Brain microvascular endothelial cell (primary cell): ENCODE measurements at regions not wholly inside any gene's neighbourhood (a gene's known extent, or its start where the extent isn't known, plus 50 kb on each side); places are given as distances from the start of the nearest gene placed in this dataset.

Experiments used
- DNase-seq: peaks from one replicate; pipeline ENCODE4 v3.0.0-alpha.2; 2020
- H3K27ac ChIP-seq: fragments of 250-450 bp; sonication (Bioruptor Pico); 2 replicates; pipeline ENCODE4 v1.5.1; 2020; ENCODE audit warnings: mild to moderate bottlenecking, moderate library complexity
- H3K27me3 ChIP-seq: fragments of 250-450 bp; sonication (Bioruptor Pico); replicated peaks from 2 replicates; pipeline ENCODE4 v1.5.1; 2020; ENCODE audit warnings: mild to moderate bottlenecking
- H3K36me3 ChIP-seq: fragments of 250-450 bp; sonication (Bioruptor Pico); replicated peaks from 2 replicates; pipeline ENCODE4 v1.5.1; 2020; ENCODE audit warnings: mild to moderate bottlenecking
- H3K4me3 ChIP-seq: 2 replicates; pipeline ENCODE4 v1.5.1; 2011; ENCODE audit warnings: low read depth, mild to moderate bottlenecking, control low read depth, low read length, moderate library complexity
- CTCF ChIP-seq: IDR thresholded peaks from 2 replicates; pipeline ENCODE4 v1.5.1; 2011; ENCODE audit warnings: low read depth, mild to moderate bottlenecking, moderate library complexity, low read length, control low read depth, inconsistent platforms; ENCODE audit errors: missing control alignments
- in situ Hi-C: cut with HindIII; loops from 2 replicates; pipeline ENCODE4 v1.10.0; 2017; ENCODE audit warnings: low sequenced_read_pairs, low pct_ligation_motif_present

DNA sequence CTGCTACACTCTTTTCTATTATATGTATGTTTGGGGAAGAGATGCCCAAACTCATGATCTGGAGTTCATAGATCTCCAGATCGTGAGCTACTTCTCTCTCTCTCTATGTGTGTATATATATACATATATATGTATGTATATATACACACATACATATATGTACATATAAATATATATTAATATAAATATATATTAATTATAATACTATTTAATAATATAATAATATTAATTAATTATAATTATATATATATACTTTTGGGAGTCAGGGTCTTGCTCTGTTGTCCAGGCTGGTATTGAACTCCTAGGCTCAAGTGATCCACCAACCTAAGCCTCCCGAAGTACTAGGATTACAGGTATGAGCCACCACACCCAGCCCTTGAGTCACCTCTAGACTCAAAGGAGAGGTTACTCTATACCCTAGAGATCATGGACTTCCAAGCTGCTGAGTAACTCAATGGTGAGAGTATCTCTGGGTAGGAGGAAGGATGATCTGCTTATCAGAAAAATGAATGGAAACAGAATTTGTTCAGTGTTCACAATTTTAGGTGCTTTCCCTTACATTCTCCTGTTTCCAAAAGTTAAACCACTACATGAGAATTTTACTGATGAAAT is 463.5 kb upstream of the TRIB2 start:
- in situ Hi-C loops, result no loop called here
- no peak for DNase-seq
- H3K4me3 ChIP-seq, result no peak overlapping the region
- H3K36me3 ChIP-seq, result no peaks in the 10 kb centered on the region
- TF ChIP-seq CTCF, result no peak
- H3K27me3 ChIP-seq, result no peaks in the 10 kb centered on the region
- H3K27ac ChIP-seq, result no peak overlapping the region

DNA sequence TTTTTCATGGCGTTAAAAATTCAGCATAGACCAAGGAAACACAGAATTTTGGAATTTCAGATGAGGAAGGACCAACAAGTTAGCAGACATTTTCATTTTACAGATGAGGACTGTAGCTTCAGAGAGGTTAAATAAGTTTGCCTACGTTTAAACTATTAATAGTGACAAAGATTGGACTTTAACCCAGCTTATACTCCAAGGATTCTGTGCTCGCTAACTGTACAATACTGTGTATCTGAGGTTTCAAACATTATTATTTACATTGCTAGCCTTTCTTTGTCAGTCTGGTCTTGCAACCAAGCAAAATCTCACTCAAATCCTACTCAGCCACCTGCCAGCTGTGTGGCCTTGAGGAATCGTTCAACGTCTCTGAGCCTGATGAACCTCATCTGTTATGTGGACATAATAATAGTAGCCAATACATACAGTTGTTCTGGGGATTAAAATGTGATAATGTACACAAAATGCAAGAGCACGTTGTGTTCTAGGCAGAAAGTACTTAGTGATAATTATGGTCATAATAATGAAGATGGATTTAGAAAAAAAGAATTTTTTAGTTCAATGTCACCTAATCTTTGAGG is 462.4 kb upstream of the TRIB2 start:
- Histone ChIP-seq H3K27ac (no peak overlapping the region), H3K36me3 (no peaks in the 10 kb centered on the region), H3K4me3 (no peak overlapping the region), H3K27me3 (no peaks in the 10 kb centered on the region)
- no peak for TF ChIP-seq CTCF
- no peak for DNase-seq
- in situ Hi-C loops, result no loop called here

DNA sequence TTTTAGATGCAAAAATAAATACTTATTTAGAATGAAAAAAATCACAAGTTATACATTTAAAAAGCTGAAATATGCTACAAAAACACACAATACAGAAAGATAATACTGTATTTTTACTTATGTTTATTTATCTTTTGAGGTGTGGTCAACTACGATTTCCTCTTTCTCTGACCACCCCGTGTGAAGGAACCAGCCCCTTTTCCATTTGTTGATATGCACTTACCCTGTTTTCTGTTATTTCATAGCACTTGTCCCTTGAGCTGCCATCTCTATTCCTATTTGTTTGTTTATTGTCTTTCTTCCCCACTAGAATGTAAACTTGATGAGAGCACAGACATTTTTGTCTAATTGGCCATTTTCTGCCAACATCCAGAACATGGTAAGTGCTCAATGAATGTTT is 460.5 kb upstream of the TRIB2 start:
- in situ Hi-C loops, result no loop called here
- Histone ChIP-seq H3K27ac (no peak overlapping the region), H3K27me3 (no peaks in the 10 kb centered on the region), H3K36me3 (no peaks in the 10 kb centered on the region), H3K4me3 (no peak overlapping the region)
- TF ChIP-seq CTCF, result no peak
- DNase-seq, result no peak

DNA sequence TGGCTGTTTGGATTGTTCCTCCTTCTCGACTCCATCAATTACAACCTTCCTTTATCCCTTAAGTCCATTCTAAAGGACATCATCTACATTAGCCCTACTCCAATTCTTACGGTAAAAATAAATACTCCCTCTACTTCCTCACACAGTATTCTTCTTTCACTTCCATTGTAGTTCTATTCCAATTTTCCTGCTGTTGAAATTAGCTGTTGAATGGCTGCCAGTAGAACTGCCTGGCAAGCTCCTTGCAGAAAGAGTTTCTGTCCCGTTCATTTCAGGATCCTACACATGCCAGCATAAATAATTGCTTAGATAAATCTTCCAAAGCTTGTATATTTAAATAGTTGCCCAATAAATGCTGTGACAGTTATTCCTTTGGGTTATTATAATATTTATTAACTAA is 459.3 kb upstream of the TRIB2 start:
- Histone ChIP-seq H3K4me3 (no peak overlapping the region), H3K36me3 (no peaks in the 10 kb centered on the region), H3K27me3 (no peaks in the 10 kb centered on the region), H3K27ac (no peak overlapping the region)
- in situ Hi-C loops, result no loop called here
- TF ChIP-seq CTCF, result no peak
- no peak for DNase-seq

GRCh38 chr2:12259493-12259892 is 457.2 kb upstream of the TRIB2 start:
- H3K27me3 ChIP-seq, result no peaks in the 10 kb centered on the region
- in situ Hi-C loops, result no loop called here
- no peak for DNase-seq

More at GRCh38 chr2:12259493-12259892, 457.2 kb upstream of the TRIB2 start:
- H3K27ac ChIP-seq, result no peak overlapping the region
- H3K4me3 ChIP-seq, result no peak overlapping the region
- H3K36me3 ChIP-seq, result no peaks in the 10 kb centered on the region
- no peak for TF ChIP-seq CTCF
